NCI-H1105 treated with DMSO at 0.1 percent for 48 hours (cell line): ENCODE measurements at regions not wholly inside any gene's neighbourhood (a gene's known extent, or its start where the extent isn't known, plus 50 kb on each side); places are given as distances from the start of the nearest gene placed in this dataset.
"Not testable (repeated sequence)": the region's sequence is repeated elsewhere in the genome, so short reads cannot be mapped to it uniquely, and the experiment has no call there.

Source experiments
- DNase-seq: peaks from one replicate; lab custom pipeline; 2025; lab: John Stamatoyannopoulos, UW

GRCh38 chr4:147246528-147246927 is 234.4 kb upstream of the EDNRA start:
- DNase-seq: not testable (repeated sequence)

- DNase-seq: no peak
Observed at GRCh38 chr4:147247579-147247978, 233.3 kb upstream of the EDNRA start.

- DNase-seq: no peak
Observed at GRCh38 chr4:147250062-147250461, 230.8 kb upstream of the EDNRA start.

- DNase-seq: not testable (repeated sequence)
Observed at GRCh38 chr4:147255268-147255667, 225.6 kb upstream of the EDNRA start.

- DNase-seq: not testable (repeated sequence)
Observed at GRCh38 chr4:147259271-147259670, 221.6 kb upstream of the EDNRA start.

GRCh38 chr4:147284256-147284835 is 196.6 kb upstream of the EDNRA start:
- DNase-seq: no peak

- no peak for DNase-seq
Observed at GRCh38 chr4:147284935-147285334, 196.0 kb upstream of the EDNRA start.

GRCh38 chr4:147285751-147286150 is 195.1 kb upstream of the EDNRA start:
- DNase-seq: no peak

GRCh38 chr4:147286846-147287587 is 193.9 kb upstream of the EDNRA start:
- DNase-seq: no peak

GRCh38 chr4:147287588-147287890 is 193.4 kb upstream of the EDNRA start:
- no peak for DNase-seq

GRCh38 chr4:147288512-147288911 is 192.4 kb upstream of the EDNRA start:
- DNase-seq: no peak

- no peak for DNase-seq
Observed at GRCh38 chr4:147289181-147289580, 191.7 kb upstream of the EDNRA start.

GRCh38 chr4:147292604-147293313 is 188.1 kb upstream of the EDNRA start:
- DNase-seq: not testable (repeated sequence)

GRCh38 chr4:147293314-147293677 is 187.6 kb upstream of the EDNRA start:
- DNase-seq: not testable (repeated sequence)

- DNase-seq: no peak
Observed at GRCh38 chr4:147299205-147299604, 181.7 kb upstream of the EDNRA start.

GRCh38 chr4:147303174-147303872 is 177.6 kb upstream of the EDNRA start:
- DNase-seq: no peak

- no peak for DNase-seq
Observed at GRCh38 chr4:147303873-147304229, 177.0 kb upstream of the EDNRA start.

GRCh38 chr4:147307896-147308674 is 172.8 kb upstream of the EDNRA start:
- no peak for DNase-seq

- DNase-seq: no peak
Observed at GRCh38 chr4:147309434-147309833, 171.5 kb upstream of the EDNRA start.

GRCh38 chr4:147310312-147310711 is 170.6 kb upstream of the EDNRA start:
- DNase-seq: no peak

- DNase-seq: no peak
Observed at GRCh38 chr4:147311956-147312355, 168.9 kb upstream of the EDNRA start.
